HG02763 (cell line): ENCODE measurements at regions not wholly inside any gene's neighbourhood (a gene's known extent, or its start where the extent isn't known, plus 50 kb on each side); places are given as distances from the start of the nearest gene placed in this dataset.

Experiments used
- ATAC-seq: cut with Tn5 transposase; IDR thresholded peaks from one replicate; pipeline ENCODE4 v1.9.1; 2021; ENCODE audit warnings: mild to moderate bottlenecking, moderate library complexity; ENCODE audit not compliant: unreplicated experiment

DNA sequence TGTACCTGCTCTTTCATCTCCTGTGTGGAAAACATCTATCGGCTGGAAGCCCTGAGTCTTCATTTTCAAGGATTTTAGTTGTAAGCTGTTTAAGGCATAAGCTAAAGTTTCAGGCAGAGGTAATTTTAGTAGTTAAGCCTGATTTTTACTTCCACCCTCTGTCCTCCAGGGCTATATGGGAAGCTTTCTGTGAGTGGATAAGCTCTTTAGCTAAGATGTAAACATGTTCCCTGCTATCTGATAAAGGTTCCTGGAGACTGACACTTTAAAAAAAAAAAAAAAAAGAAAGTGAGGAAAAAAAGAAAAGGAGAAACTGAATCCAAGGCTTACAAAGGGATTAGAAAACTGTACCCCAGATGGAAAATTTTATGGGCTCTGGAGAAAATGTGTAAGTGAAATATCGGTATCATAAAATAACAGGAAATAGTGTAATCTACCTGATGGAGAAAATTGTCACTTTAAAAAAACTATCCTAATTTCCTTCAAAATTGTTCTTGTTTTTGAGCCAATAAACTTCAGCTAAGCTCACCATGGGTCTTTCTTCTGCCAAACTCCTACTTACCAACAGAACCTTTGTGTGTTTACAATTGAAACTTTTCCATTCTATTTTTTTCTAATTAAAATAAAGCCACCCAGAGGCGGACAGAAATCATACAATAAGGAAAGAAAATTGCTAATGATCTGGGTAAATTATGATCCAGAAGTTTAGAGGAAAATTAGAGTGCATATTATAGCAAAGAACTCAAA is 180.5 kb downstream of the TGFB2 start:
- no peak for ATAC-seq

DNA sequence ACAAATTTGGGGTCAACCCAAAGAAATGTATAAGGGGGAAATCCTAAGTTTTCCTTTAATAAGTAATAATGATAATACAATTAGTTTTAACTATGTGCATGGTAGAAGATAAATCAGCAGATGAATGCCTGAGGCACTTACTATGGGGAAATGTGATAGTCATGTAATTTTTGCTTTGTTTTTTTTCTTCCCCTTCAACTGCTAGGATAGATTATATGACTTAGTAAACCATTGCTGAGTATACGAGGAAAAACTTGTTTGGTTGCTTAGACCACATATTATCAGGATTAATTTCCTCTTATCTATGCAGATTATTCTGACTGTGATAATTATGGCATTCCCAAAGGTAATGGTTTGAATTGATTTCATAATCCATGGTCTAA is 181.1 kb downstream of the TGFB2 start:
- no peak for ATAC-seq

DNA sequence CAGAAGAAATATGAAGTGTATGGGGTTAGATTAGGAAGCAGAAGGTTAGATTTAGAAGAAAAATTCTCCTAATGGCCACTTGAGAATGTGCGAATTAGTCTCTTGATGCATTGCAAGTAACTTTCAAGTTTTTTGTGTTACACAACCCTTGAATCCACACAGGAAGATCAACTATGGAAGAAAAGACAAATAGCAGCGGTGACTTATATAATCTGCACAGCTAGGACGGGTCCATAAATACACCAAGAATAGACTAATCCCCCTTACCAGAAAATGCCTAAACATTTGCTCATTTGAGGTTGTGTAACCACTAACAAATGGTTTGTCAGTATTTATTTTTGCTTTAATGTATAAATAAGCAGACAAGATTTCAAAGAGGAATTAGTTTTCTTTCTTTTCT is 182.6 kb downstream of the TGFB2 start:
- ATAC-seq: no peak

DNA sequence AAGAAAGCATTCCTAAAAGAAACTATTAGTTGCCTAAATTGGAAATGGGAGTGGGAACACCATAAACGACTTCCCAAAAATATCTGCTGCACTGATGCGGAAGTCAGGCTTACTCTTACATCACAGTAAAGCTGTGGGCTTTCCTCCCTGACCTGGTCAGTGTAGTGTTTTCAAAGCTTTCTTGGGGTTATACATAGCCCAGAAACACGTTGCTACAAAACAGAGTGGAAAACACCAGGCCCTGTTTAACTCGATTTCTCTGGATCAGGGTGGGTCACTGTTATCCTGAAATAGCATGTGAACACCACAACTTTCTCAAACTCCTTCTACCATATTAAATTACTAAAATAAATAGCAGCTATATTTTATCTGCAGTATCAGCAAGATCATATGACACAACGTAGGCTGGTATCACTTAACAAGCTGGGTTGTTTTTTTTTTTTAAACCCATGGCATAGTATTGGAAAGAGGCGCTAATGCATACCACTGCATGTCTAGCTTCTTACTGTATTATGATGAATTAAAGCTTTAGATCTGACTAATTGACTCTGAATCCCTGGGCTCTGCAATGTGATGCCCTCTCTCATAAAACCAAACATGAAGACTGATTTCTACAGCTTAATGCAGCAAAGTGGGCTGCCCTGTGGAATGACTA is 184.6 kb downstream of the TGFB2 start:
- no peak for ATAC-seq

DNA sequence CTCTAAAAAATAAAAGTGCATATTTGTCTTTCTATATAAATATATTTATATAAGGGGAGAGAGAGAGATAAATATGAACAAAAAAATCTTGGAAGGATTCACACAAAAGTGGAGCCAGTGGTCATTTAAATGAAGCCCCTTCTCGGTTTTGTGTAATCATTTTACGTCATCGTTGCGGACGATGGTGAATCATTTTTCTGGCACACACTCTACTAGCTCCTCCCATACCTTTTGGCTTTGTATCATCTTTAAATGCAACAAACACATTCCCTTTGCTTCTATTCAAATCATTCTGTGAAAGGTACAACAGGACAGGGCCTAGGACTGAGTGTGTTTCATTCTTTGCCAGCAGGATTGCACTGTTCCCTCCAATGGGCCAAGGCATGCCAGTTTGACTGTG is 186.8 kb downstream of the TGFB2 start:
- ATAC-seq: no peak

DNA sequence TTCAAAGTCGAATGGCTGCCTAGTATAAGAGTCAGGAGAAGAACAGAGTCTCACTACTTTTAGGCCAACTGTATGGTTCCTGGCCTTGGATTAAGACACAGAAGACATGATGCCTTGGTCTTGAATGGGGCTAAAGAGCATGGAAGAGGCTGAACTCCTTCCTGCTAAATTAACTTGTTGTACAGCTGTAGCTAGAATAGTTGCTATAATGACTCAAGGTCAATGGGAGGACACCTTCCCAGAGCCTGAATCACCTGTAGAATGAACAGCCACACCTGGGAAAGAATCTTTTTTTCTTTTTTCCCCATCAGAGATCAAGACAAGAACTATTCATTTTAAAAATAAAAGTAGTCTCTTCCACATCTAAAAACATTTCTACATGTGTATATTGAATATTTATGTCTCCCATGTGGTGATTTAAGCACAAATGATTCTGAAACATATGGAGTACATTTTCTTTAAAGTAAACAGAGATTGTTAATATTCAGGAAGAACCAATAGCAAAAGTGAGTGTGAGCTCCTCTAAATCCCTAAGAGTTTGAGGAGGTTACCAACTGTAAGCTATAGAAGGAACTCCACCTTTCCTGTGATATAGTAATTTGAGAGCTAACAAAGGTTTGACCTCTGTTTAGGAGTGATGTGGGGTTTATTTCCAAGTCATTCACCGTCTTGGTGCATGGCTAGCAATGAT is 191.3 kb downstream of the TGFB2 start:
- no peak for ATAC-seq

DNA sequence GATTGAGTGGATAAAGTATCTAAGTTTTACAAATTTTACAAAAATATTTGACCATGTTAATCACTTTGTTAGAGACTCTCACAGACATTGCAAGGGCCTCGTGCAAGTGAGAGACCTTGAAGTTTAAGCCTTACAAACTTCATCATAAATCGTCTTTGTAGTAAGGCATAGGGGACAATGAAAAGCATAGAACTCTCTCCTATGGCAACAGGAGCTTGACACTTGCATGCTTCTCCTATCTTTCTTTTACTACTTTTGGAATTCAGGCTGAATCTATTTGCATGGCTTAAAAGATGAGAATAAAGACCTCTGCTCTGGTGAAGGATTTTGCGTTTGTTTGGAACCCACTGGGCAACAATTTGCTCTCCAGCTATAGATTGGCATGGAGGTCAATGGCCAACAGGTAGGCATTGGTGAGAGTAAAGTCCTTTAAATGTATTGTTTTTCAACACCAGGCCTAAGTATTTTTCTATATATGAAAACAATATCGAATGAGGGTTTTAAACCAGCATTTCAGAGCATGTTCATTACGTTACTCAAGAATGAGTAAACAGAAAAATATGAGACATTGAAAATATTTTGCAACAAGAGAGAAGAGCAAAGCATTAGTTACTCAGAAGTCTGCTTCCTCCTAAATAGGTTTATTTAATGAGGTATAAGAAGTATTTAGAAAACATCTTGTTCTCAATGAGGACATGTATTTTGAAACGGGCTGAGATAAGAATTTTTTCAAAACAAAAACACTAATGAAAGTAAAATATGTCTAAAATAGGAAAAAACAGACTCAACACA is 192.2 kb downstream of the TGFB2 start:
- no peak for ATAC-seq

DNA sequence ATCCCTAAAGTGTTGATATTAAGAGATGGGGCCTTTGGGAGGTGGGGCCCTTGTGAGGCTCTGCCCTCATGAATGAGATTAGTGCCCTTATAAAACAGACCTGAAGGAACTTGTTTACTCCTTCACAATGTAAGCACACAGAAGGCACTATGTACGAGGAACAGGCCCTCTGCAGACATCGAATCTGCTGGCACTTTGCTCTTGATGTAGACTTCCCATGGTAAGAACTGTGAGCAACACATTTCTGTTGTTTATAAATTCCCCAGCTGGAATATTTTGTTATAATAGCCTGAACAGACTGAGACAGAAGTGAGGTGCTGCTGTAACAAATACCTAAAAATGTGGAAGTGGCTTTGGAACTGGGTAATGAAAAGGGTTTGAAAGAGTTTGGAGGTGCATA is 193.2 kb downstream of the TGFB2 start:
- no peak for ATAC-seq

DNA sequence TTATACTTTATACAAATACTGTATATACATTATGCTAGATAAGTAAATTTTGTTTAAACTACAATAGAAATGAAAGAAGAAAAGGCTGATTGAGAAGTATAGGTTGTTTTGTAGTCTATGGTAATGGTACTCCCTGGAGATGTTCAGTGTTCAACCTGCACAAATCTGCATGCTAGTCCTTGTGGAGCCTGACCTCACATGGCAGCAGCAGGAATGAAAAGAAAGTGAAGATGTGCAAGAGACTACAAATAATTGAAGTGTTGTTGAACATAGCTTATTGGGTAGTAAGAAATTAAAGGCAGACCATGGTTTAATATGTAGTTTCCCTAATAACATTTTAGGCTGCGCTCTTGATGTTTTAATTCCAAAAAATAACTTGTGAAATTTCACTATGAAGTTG is 201.2 kb downstream of the TGFB2 start:
- no peak for ATAC-seq

DNA sequence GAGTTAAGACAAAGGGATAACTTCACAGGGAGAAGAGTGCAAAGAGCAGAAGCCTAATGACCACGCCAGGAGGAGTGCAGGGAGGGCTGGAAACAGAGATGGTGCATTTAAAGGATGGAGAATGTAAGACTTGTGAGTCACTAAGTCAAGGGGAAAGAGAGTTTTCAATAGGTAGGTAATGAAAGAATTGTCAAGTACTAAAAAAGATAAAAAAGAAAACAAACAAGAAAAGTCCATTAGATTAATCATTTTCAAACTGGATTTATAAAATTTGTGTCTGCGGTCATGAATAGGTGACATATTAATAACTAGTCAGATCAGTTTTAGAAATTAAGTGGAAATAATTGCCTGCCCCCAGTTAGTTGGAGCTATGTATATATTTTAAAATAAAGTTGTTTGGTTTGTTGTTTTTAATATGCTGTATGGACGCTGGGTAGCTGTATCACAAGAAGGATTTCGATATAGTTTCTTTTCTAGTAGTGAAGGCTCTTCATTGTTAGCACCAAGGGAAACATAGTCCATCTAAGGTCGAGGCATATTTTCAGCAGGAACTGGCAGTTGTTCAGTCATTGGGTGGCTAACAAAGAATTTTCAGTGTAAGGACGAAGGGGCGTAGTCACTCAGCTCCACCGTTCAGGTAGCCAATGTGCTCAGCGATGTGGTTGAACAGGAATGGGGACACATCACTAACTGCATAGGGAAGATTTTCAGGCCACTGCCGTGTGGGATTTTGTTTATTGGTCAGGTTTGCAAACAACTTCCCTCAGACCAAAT is 203.0 kb downstream of the TGFB2 start:
- ATAC-seq: no peak

DNA sequence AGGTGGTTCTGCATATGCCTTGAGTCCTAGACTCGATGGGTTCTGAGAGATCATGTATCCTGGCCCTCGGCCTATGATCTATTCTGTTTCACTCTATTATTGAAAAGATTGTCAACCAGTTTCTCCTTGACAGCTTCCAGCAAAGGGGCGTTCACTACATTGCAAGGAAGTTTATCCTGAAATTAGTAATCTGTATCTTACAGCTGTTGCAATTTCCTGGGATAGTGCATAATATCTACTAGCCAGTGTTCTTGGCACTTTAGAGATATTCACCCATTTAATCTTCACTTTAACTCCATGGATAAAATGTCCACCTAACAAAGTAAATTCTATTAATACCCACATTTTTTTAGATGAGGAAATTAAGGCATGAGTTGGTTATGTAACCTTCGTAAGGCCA is 203.6 kb downstream of the TGFB2 start:
- no peak for ATAC-seq

DNA sequence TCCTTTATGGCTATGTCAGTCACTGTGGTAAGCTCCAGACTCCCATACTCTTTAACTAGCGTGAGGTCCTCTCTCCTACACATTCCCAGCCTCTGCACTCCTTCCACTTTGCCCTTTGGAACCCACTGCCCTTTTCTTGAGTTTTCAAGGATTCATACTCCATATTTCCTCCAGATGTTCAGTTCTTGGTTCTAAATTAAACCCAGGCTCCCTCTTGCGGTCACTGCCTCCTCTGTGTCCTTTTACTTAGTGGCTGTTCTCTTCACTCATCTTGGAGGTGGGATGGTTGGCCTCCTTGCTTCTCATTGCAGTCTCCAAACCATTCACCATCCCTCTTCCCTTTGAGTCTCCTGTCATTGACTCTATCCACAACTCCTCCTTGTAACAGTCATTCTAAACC is 208.1 kb downstream of the TGFB2 start:
- ATAC-seq: no peak

DNA sequence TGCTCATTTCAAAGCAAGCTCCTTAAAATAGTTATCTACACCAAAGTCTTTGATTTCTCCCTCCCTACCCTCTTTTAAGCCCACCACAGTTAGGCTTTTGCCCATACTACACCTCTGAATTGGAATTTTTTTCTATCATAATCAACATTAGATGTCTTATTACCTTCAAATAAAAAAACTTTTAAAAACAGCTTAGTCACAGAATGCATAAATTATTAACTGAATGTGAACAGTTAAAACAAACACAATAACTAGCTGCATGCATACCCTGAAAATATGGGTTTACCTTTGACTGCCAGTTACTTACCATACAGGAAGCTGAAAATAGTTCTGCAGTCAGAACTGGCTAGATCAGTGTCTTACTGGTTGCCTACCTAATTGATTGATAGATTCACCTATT is 210.9 kb downstream of the TGFB2 start:
- no peak for ATAC-seq

DNA sequence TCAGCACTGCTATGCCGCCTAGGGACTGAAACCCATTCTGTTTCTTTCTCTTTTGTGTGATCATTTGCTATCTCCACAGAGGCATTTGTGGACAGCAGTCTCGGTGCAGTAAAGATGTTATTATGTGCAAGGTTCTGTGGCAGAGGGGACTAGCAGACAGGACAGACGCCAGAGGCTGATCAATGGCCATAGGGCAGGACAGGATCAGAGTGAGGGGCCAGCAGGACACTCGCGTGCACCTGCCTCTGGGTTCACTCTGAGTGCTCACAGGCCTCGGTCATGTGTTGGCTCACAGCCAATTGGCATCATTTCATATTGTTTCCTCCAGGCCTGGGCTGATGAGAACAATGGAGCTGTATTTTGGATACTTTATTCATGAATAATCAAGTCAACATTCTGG is 212.6 kb downstream of the TGFB2 start:
- no peak for ATAC-seq

DNA sequence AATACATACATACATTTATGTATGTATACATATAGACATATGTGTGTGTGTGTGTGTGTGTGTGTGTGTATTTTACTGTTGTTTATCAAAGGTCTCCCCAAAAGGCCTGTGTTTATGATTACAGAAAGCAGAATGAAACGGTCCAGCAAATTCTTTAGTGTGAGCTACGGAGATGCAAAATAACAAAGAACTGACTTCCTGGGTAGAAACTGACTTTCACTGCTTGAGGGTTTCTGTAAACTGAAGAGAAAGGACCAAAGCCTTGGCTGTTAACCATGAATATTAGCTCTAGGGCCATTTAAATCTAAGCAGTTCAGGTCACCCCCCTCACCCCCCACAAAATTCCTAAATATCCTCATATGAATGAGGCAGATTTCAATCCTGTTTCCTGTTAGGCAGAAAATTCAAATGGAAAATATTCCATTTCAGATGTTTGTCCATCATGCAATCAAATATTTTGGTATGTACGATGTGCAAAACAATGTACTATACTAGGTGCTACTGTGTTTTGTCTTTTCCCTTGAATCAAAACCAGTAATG is 213.2 kb downstream of the TGFB2 start:
- no peak for ATAC-seq

DNA sequence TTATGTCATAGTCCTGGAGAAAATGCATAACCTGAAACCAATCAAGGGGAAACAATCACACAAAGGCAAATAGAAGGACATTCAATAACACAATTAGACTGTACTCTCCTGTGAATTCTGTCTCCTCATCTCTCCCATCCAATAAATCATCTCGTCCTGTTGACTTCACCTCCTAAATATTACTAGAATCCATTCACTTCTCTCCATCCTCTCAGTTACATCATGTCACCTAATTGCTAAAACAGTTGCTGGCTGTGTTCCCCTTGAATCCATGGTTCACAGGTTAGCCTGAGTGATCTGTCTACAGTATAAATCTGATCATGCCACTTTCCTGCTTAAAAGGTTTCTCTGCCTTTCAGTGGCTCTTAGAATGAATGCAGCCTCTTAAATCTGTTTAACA is 220.2 kb downstream of the TGFB2 start:
- ATAC-seq: no peak

DNA sequence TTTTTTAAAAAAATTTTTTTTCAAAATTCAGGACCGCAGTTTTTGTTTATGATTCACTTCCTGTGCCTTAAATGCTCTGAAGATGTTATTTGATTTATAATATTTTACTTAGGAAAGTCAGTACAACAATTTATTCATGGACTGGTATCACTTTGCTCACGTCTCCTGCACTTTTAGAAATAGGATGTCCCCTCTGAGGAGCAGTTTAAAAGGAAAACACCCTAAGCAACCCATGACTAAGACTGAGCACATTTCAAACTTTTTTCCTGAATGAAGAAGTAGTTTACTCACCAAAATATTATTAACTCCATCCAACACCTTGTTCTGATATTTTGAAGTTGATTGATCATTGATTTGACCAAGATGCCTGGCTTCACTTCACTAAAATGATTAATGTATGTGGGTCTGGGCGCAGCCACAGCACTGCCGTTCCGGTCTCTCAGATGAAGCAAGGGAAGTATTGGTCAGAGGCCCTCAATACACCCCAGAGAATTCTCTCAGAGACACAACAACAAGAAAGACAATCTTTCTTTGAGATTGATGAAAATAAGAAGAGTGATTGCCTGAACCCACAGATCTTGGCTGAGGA is 223.9 kb downstream of the TGFB2 start:
- no peak for ATAC-seq

DNA sequence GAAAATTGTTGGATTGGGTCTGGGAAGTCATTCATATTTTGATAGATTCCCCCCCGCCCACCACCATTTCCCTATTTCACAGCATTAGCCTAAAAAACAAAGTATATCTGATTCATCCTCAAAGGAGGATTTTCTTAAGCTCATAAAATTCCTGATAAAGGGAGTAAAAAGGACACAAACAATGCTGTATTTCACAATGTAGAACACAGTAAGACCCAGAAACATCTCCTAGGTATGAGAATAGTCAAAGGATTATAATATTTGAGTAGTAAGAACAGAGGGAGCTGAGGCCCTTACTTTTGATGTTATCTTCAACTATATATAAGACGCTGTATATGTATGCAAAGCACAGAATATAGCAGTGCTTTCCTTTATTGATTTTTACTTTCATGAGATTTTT is 225.3 kb downstream of the TGFB2 start:
- ATAC-seq: no peak

DNA sequence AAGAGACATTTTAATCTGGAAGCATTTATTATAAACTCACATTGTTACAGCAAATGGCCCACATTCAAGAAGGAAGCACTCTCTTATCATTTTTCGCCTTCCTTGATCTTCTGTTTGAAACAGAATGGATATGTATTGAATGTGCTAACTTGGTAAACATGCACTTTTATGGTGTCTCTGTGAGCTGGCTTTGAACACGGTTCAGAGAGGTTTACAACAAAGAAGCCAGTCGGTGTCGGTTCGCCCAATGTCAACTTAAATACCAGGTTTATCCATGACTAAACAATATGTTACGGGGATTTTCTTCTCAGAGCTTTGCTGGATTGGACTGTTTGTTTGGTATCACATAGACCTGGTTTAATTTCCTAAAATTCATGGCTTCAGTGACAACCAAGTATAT is 226.4 kb downstream of the TGFB2 start:
- ATAC-seq: no peak

DNA sequence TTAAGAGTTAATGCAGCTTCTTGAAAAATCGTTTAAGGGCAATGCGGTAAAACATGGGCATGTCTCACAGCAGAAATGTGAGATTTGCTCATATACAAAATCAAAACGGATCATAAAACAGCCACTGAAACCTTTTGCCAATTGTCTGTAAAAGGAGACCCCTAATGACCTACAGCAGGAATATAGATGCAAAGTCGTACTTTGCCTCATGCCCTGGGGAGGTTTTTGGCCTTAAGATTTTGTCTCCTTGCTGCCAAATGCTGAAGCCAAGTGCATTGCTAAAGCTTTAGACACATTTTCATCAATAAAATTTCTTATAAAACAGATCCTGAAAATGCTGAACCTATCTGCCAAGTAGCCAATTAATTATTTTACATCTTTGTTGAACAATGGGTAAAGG is 226.9 kb downstream of the TGFB2 start:
- ATAC-seq: no peak
